MCF 10A (cell line): ENCODE measurements at regions not wholly inside any gene's neighbourhood (a gene's known extent, or its start where the extent isn't known, plus 50 kb on each side); places are given as distances from the start of the nearest gene placed in this dataset.

Source experiments
- BruUV-seq: library from RNA; stranded (reverse); fragments of 400-500 nt; replicated peaks from 2 replicates; lab custom pipeline; 2021; lab: Mats Ljungman, UMichigan
- CTCF ChIA-PET: fragments of 300-600 bp; sonication (Branson Sonifier 250); formaldehyde crosslinking; extraction: SDS; loops from one replicate; lab custom pipeline; 2021; ENCODE audit warnings: antibody characterized with exemption, inconsistent platforms; lab: Yijun Ruan, JAX
- POLR2A ChIA-PET: fragments of 300-600, 350-650 bp; sonication (Branson Sonifier 250); formaldehyde crosslinking; extraction: SDS; loops from one replicate; lab custom pipeline; 2020; ENCODE audit warnings: antibody characterized with exemption, inconsistent platforms; lab: Yijun Ruan, JAX
- DNase-seq: peaks from one replicate; pipeline ENCODE4 v3.0.0-alpha.2; 2018; ENCODE audit not compliant: unreplicated experiment
- H3K27ac Mint-ChIP-seq: one replicate; pipeline ENCODE4 v1.8.0; 2022; ENCODE audit warnings: mild to moderate bottlenecking, low read depth, mixed read lengths; ENCODE audit not compliant: unreplicated experiment
- H3K27me3 Mint-ChIP-seq: one replicate; pipeline ENCODE4 v1.8.0; 2022; ENCODE audit warnings: mixed read lengths; ENCODE audit not compliant: insufficient read depth, unreplicated experiment
- H3K36me3 Mint-ChIP-seq: one replicate; pipeline ENCODE4 v1.8.0; 2022; ENCODE audit warnings: mild to moderate bottlenecking, moderate library complexity, mixed read lengths; ENCODE audit not compliant: insufficient read depth, unreplicated experiment
- H3K4me1 Mint-ChIP-seq: one replicate; pipeline ENCODE4 v1.8.0; 2022; ENCODE audit warnings: mixed read lengths; ENCODE audit not compliant: insufficient read depth, unreplicated experiment
- H3K4me3 Mint-ChIP-seq: one replicate; pipeline ENCODE4 v1.8.0; 2022; ENCODE audit warnings: mild to moderate bottlenecking, moderate library complexity, mixed read lengths; ENCODE audit not compliant: unreplicated experiment
- H3K9me3 Mint-ChIP-seq: one replicate; pipeline ENCODE4 v1.8.0; 2022; ENCODE audit warnings: mixed read lengths; ENCODE audit not compliant: unreplicated experiment
- CTCF ChIP-seq: fragments of 200-600 bp; IDR thresholded peaks from one replicate; pipeline ENCODE4 v1.8.0; 2022; ENCODE audit warnings: antibody characterized with exemption, mild to moderate bottlenecking; ENCODE audit not compliant: unreplicated experiment
- intact Hi-C: fragments of 100-400 bp; cut with micrococcal nuclease; formaldehyde crosslinking; loops from 2 replicates; pipeline ENCODE4 v1.14.1; 2022

DNA sequence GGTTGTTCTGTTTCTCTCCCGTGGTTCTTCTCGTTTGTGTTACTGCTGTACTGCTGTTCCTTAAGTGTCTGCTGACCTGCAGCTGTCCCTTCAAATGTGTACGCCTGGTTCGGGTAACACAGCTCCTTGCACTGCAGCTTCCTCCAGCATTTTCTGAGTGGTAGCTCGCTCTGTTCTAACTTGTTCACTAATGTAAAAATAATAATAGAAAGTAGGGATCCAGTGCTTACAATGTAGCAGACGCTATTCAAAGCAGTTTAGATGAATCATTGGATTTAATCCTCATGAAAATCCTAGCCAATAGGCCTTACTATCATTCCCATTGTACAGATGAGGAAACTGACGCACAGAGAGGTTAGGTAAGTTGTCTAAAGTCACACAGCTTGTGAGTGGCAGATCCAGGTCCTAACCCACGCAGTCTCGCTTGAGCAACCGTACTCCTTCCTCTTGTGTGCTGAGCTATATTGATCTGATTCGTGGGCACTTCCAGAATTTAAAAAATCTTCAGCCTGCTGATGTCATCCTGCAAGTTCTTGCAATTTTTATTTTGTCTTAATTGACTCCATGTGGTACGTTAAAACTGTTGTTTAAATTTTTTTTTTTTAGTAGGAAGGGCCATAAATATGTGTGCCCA, 448.2 kb upstream of the FAT1 start:
- BruUV-seq: no TSS peak
- intact Hi-C loops: loop anchor here (5.0 kb wide), 1 partner anchor 445 kb away; no protein-coding TSS in a partner anchor
- H3K4me3 Mint-ChIP-seq: peak overlapping the region; percentile 69
- no peaks in the 10 kb centered on the region for H3K9me3 Mint-ChIP-seq
- no peak for TF ChIP-seq CTCF
- peak; percentile 8 for DNase-seq
- H3K4me1 Mint-ChIP-seq: peaks cover 18% of the 10 kb centered on the region
- ChIA-PET CTCF (interaction anchor here (0.5 kb wide), 1 partner anchor 27 kb away, joined by 3 read pairs; no protein-coding TSS in a partner anchor), POLR2A (interaction anchor here (0.7 to 1.4 kb wide), 3 partner anchors 20 to 67 kb away, joined by 3 read pairs; no protein-coding TSS in a partner anchor)
- H3K27ac Mint-ChIP-seq: peak overlapping the region; percentile 75
- H3K27me3 Mint-ChIP-seq: no peaks in the 10 kb centered on the region
- no peaks in the 10 kb centered on the region for H3K36me3 Mint-ChIP-seq

DNA sequence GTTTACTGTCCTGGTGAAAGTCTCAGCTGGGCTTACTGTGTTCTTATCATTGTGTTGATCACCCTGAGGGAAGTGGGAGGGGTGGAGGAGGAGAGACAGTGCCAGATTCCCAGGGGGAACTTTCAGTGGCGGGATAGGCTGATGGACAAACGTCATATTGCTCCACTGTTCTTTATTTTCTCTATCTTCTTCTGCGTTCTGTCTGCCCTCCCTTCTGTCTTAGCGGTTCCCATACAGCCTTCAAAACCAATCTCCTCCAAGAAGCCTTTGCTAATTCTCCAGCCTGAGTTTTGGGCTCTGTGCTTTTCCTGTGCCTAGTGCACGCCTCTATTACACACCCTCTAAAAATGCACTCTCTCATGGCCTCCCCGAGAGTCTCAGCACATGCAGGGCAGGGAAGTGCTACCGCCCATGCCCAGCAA, 448.7 kb upstream of the FAT1 start:
- no peaks in the 10 kb centered on the region for H3K9me3 Mint-ChIP-seq
- intact Hi-C loops: loop anchor here (5.0 kb wide), 1 partner anchor 445 kb away; no protein-coding TSS in a partner anchor
- no TSS peak for BruUV-seq
- DNase-seq: peak; percentile 61
- peaks cover 18% of the 10 kb centered on the region for H3K4me1 Mint-ChIP-seq
- H3K27me3 Mint-ChIP-seq: no peaks in the 10 kb centered on the region
- peak overlapping the region; percentile 69 for H3K4me3 Mint-ChIP-seq
- POLR2A ChIA-PET: interaction anchor here (0.7 to 1.4 kb wide), 2 partner anchors 20 to 66 kb away, joined by 3 read pairs; no protein-coding TSS in a partner anchor
- H3K27ac Mint-ChIP-seq: peak overlapping the region; percentile 75
- H3K36me3 Mint-ChIP-seq: no peaks in the 10 kb centered on the region
- CTCF ChIA-PET: no interaction called here
- TF ChIP-seq CTCF: no peak

DNA sequence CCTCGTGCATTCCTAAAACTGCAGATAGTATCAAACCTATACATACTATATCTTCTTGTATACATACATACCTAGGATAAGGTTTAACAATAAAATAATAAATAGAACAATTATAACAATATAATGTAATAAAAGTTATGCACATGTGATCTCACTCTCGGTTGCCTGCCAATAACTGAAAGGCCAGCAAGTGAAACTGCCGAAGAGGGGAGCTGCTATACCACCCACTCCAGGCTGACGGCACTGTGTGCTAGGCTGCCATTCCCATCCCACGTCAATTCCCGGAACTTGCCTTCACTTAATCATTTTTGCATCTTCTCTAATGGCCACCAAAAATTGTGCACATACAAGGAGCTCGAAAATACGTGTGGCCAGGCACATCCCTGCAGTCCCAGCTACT, 451.1 kb upstream of the FAT1 start:
- no peak for TF ChIP-seq CTCF
- Mint-ChIP-seq H3K27ac (no peak overlapping the region), H3K4me1 (peaks cover 18% of the 10 kb centered on the region), H3K36me3 (no peaks in the 10 kb centered on the region), H3K4me3 (no peak overlapping the region), H3K9me3 (no peaks in the 10 kb centered on the region), H3K27me3 (no peaks in the 10 kb centered on the region)
- DNase-seq: no peak
- CTCF ChIA-PET: interaction anchor here (0.5 to 0.6 kb wide), 3 partner anchors 221 to 1066 kb away, joined by 3 to 4 read pairs (median 4); no protein-coding TSS in a partner anchor
- POLR2A ChIA-PET: interaction anchor here (0.6 kb wide), 1 partner anchor 199 kb away, joined by 3 read pairs; no protein-coding TSS in a partner anchor
- no TSS peak for BruUV-seq
- intact Hi-C loops: loop anchor here (5.0 kb wide), 1 partner anchor 447 kb away; no protein-coding TSS in a partner anchor

DNA sequence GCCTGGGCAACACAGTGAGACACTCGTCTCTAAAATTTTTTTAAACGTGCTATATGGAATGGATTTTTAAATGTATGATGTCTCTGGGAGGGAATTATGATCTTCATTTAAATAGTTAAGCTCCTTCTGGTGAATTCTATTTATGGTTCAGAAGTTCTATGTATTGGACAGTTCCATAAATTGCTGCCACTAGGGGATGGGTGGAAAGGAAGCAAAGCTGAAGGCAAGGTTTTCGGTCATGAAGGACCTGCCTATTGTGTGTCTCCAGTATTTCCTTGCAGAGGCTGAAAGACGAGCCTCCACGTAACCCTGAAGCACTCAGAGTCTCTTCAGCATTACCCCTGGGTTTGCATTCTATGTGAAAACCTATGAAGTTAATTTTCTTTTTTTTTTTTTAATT, 451.5 kb upstream of the FAT1 start:
- H3K9me3 Mint-ChIP-seq: no peaks in the 10 kb centered on the region
- intact Hi-C loops: no loop called here
- H3K27me3 Mint-ChIP-seq: no peaks in the 10 kb centered on the region
- peaks cover 18% of the 10 kb centered on the region for H3K4me1 Mint-ChIP-seq
- H3K4me3 Mint-ChIP-seq: no peak overlapping the region
- ChIA-PET CTCF (interaction anchor here (0.5 to 0.6 kb wide), 3 partner anchors 221 to 1066 kb away, joined by 3 to 4 read pairs (median 4); no protein-coding TSS in a partner anchor), POLR2A (interaction anchor here (0.6 kb wide), 1 partner anchor 199 kb away, joined by 3 read pairs; no protein-coding TSS in a partner anchor)
- no peak for TF ChIP-seq CTCF
- no peak overlapping the region for H3K27ac Mint-ChIP-seq
- no peak for DNase-seq
- BruUV-seq: no TSS peak
- H3K36me3 Mint-ChIP-seq: no peaks in the 10 kb centered on the region
